Testis (tissue), 2 donors: ENCODE measurements at regions not wholly inside any gene's neighbourhood (a gene's known extent, or its start where the extent isn't known, plus 50 kb on each side); places are given as distances from the start of the nearest gene placed in this dataset.

Experiments
- POLR2A ChIP-seq: fragments of 450-650 bp; IDR thresholded peaks from one replicate; pipeline ENCODE4 v1.6.1; 2017; ENCODE audit warnings: antibody characterized with exemption, mild to moderate bottlenecking, moderate library complexity
- TF ChIP-seq, protein P1 (sequence below), 3 experiments: fragments of 450-650 bp in 2 of 3; fragments of 200-600 bp in 1 of 3; sonication (generic) in 1 of 3; IDR thresholded peaks; one replicate each; pipeline ENCODE4 v1.5.1; 2016 to 2019; ENCODE audit warnings: antibody characterized with exemption in 3 of 3, mild to moderate bottlenecking in 2 of 3, moderate library complexity in 1 of 3

- TF ChIP-seq, protein P1, sequence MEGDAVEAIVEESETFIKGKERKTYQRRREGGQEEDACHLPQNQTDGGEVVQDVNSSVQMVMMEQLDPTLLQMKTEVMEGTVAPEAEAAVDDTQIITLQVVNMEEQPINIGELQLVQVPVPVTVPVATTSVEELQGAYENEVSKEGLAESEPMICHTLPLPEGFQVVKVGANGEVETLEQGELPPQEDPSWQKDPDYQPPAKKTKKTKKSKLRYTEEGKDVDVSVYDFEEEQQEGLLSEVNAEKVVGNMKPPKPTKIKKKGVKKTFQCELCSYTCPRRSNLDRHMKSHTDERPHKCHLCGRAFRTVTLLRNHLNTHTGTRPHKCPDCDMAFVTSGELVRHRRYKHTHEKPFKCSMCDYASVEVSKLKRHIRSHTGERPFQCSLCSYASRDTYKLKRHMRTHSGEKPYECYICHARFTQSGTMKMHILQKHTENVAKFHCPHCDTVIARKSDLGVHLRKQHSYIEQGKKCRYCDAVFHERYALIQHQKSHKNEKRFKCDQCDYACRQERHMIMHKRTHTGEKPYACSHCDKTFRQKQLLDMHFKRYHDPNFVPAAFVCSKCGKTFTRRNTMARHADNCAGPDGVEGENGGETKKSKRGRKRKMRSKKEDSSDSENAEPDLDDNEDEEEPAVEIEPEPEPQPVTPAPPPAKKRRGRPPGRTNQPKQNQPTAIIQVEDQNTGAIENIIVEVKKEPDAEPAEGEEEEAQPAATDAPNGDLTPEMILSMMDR (IDR thresholded peaks at IDR 0.05), result no peak
- no peak for TF ChIP-seq POLR2A
Measured at GRCh38 chr11:30801357-30801756, 215.2 kb upstream of the MPPED2 start.
